ENCODE measurements at regions not wholly inside any gene's neighbourhood (a gene's known extent, or its start where the extent isn't known, plus 50 kb on each side); places are given as distances from the start of the nearest gene placed in this dataset.

GRCh38 chr5:117379521-117379920 lies 804.9 kb upstream of the SEMA6A start:
- Histone ChIP-seq H3K9me1 (ENCODE audit: control insufficient read depth, extremely low read depth, insufficient read depth, low read length) (no peaks in the 10 kb centered on the region), H4K20me1 (ENCODE audit: control insufficient read depth, extremely low read depth, insufficient read depth, low read length) (no peaks in the 10 kb centered on the region), H3K4me1 (ENCODE audit: control insufficient read depth, extremely low read depth, insufficient read depth, low read length) (no peaks in the 10 kb centered on the region), H3K4me2 (ENCODE audit: control insufficient read depth, extremely low read depth, insufficient read depth, low read depth, low read length) (no peak overlapping the region), H3K27me3 (ENCODE audit: control insufficient read depth, extremely low read depth, insufficient read depth, low read length) (no peaks in the 10 kb centered on the region), H3K79me2 (ENCODE audit: control insufficient read depth, insufficient read depth, low read length) (no peaks in the 10 kb centered on the region), H3K27ac (ENCODE audit: control insufficient read depth, insufficient read depth, low read length) (no peak overlapping the region), H3K4me3 (ENCODE audit: control insufficient read depth in 2 of 3, extremely low read depth in 1 of 3, insufficient read depth in 2 of 3, low read depth in 1 of 3, low read length in 3 of 3) (no peak overlapping the region), H3K9me3 (ENCODE audit: control insufficient read depth, low read depth, low read length) (no peaks in the 10 kb centered on the region), H3K9ac (ENCODE audit: control insufficient read depth, extremely low read depth, insufficient read depth, low read length) (no peak overlapping the region), H2AFZ (ENCODE audit: control insufficient read depth, low read length) (no peak overlapping the region), H3K36me3 (ENCODE audit: control insufficient read depth in 2 of 2, extremely low read depth in 1 of 2, insufficient read depth in 2 of 2, low read length in 2 of 2) (no peaks in the 10 kb centered on the region)
- TF ChIP-seq CTCF (optimal IDR thresholded peaks at IDR 0.05 in 1 of 3, IDR thresholded peaks at IDR 0.05 in 1 of 3, conservative IDR thresholded peaks at IDR 0.05 in 1 of 3; ENCODE audit: extremely low read depth in 1 of 3, insufficient read depth in 2 of 3, low read length in 3 of 3): no peak
- TF ChIP-seq EZH2 (IDR thresholded peaks at IDR 0.05; ENCODE audit: low read length): no peak
- DNase-seq (ENCODE audit: low read depth, low spot score) (no peak), FAIRE-seq (no peak)
- dilution Hi-C loops (cut with MboI; ENCODE audit: extremely low pct_ligation_motif_present, low sequenced_read_pairs): no loop called here

DNA sequence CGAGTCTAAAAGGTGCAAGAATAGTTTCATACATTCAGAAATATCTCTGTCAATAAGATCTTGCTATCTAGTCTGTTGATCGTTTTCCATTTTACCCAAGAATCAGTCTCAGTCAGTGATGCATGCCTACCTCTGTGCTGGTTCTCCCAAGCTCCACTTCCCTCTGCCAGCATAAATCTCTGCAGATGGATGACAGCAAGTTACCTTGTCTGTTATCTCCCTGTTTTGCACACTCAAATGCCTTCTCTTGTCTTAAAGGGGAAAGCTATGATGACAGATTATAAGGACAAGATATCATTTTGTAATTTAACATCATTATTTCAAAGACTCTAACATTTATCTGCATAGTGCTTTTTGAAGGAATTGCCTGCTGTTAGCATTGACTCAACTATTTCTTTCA lies 802.1 kb upstream of the SEMA6A start:
- no peak for FAIRE-seq
- no peaks in the 10 kb centered on the region for H3K36me3 ChIP-seq (ENCODE audit: control insufficient read depth in 2 of 2, extremely low read depth in 1 of 2, insufficient read depth in 2 of 2, low read length in 2 of 2)
- dilution Hi-C loops (cut with MboI; ENCODE audit: extremely low pct_ligation_motif_present, low sequenced_read_pairs): no loop called here

More for the DNA sequence above, 802.1 kb upstream of the SEMA6A start:
- TF ChIP-seq EZH2 (IDR thresholded peaks at IDR 0.05; ENCODE audit: low read length): no peak
- TF ChIP-seq CTCF (optimal IDR thresholded peaks at IDR 0.05 in 1 of 3, IDR thresholded peaks at IDR 0.05 in 1 of 3, conservative IDR thresholded peaks at IDR 0.05 in 1 of 3; ENCODE audit: extremely low read depth in 1 of 3, insufficient read depth in 2 of 3, low read length in 3 of 3): no peak
- Histone ChIP-seq H3K4me2 (ENCODE audit: control insufficient read depth, extremely low read depth, insufficient read depth, low read depth, low read length) (no peak overlapping the region), H3K9me3 (ENCODE audit: control insufficient read depth, low read depth, low read length) (no peaks in the 10 kb centered on the region), H3K4me3 (ENCODE audit: control insufficient read depth in 2 of 3, extremely low read depth in 1 of 3, insufficient read depth in 2 of 3, low read depth in 1 of 3, low read length in 3 of 3) (no peak overlapping the region), H2AFZ (ENCODE audit: control insufficient read depth, low read length) (no peak overlapping the region), H3K9ac (ENCODE audit: control insufficient read depth, extremely low read depth, insufficient read depth, low read length) (no peak overlapping the region), H3K4me1 (ENCODE audit: control insufficient read depth, extremely low read depth, insufficient read depth, low read length) (no peaks in the 10 kb centered on the region), H3K9me1 (ENCODE audit: control insufficient read depth, extremely low read depth, insufficient read depth, low read length) (no peaks in the 10 kb centered on the region), H3K27me3 (ENCODE audit: control insufficient read depth, extremely low read depth, insufficient read depth, low read length) (no peaks in the 10 kb centered on the region), H3K27ac (ENCODE audit: control insufficient read depth, insufficient read depth, low read length) (no peak overlapping the region), H4K20me1 (ENCODE audit: control insufficient read depth, extremely low read depth, insufficient read depth, low read length) (no peaks in the 10 kb centered on the region), H3K79me2 (ENCODE audit: control insufficient read depth, insufficient read depth, low read length) (no peaks in the 10 kb centered on the region)
- DNase-seq (ENCODE audit: low read depth, low spot score): no peak

Measured in keratinocyte (primary cell).